ENCODE measurements at regions not wholly inside any gene's neighbourhood (a gene's known extent, or its start where the extent isn't known, plus 50 kb on each side); places are given as distances from the start of the nearest gene placed in this dataset.
"Not testable (repeated sequence)": the region's sequence is repeated elsewhere in the genome, so short reads cannot be mapped to it uniquely, and the experiment has no call there.

- TF ChIP-seq EZH2 (IDR thresholded peaks at IDR 0.05; ENCODE audit: insufficient read depth, poor library complexity, severe bottlenecking); EZH2phosphoT487 (IDR thresholded peaks at IDR 0.05; ENCODE audit: insufficient read depth, low read depth): not testable (repeated sequence)
Observed at GRCh38 chr5:57429021-57429420, 53.6 kb downstream of the ACTBL2 start.

Measured in GM23248 (cell line).